ENCODE measurements at regions not wholly inside any gene's neighbourhood (a gene's known extent, or its start where the extent isn't known, plus 50 kb on each side); places are given as distances from the start of the nearest gene placed in this dataset.
"Not testable (repeated sequence)": the region's sequence is repeated elsewhere in the genome, so short reads cannot be mapped to it uniquely, and the experiment has no call there.

DNA sequence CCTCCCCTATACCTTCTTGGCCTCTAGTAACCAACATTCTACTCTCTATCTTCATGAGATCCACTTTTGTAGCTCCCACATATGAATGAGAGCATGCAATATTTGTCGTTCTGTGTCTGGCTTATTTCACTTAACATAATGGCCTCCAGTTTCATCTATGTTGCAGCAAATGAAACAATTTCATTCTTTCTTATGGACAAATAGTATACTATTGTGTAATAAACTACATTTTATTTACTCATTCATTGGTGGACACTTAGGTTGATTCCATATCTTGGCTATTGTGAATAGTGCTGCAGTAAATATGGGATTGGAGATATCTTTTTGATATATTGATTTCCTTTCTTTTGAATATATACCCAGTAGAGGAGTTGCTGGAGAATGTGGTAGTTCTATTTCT, 151.1 kb downstream of the JRKL start:
- Histone ChIP-seq H3K9me3 (no peaks in the 10 kb centered on the region), H3K27me3 (replicated peaks in 1 of 7) (peaks cover 0 to 13% (median 0%) of the 10 kb centered on the region in 7 donors), H3K27ac (no peak overlapping the region), H3K36me3 (no peaks in the 10 kb centered on the region), H3K4me1 (no peaks in the 10 kb centered on the region), H3K4me3 (no peak overlapping the region)
- no peak for DNase-seq
- 89 to 98% (median 93%) methylated on average over 1 of the region's 1 CpG for WGBS, 5 donors
- intact Hi-C loops (cut with DNase I; ENCODE audit: low total_unique reads), result no loop called here
- TF ChIP-seq POLR2A (IDR thresholded peaks at IDR 0.05), result no peak
- no peak for TF ChIP-seq CTCF (IDR thresholded peaks at IDR 0.05 in 8 of 11, conservative IDR thresholded peaks at IDR 0.05 in 3 of 11)
- no peak for TF ChIP-seq POLR2AphosphoS5 (IDR thresholded peaks at IDR 0.05)

GRCh38 chr11:96543177-96543576, 153.4 kb downstream of the JRKL start:
- TF ChIP-seq POLR2AphosphoS5 (IDR thresholded peaks at IDR 0.05) (no peak), CTCF (IDR thresholded peaks at IDR 0.05 in 8 of 11, conservative IDR thresholded peaks at IDR 0.05 in 3 of 11) (no peak), POLR2A (IDR thresholded peaks at IDR 0.05) (no peak)
- no peaks in the 10 kb centered on the region for H3K4me1 ChIP-seq
- H3K9me3 ChIP-seq, result no peaks in the 10 kb centered on the region
- H3K36me3 ChIP-seq, result no peaks in the 10 kb centered on the region
- DNase-seq, result no peak
- peaks cover 0 to 13% (median 0%) of the 10 kb centered on the region in 7 donors for H3K27me3 ChIP-seq (replicated peaks in 1 of 7)
- WGBS, 5 donors, result 79 to 88% (median 82%) methylated on average over 3 of the region's 3 CpGs
- H3K4me3 ChIP-seq, result no peak overlapping the region
- H3K27ac ChIP-seq, result no peak overlapping the region
- intact Hi-C loops (cut with DNase I; ENCODE audit: low total_unique reads), result no loop called here

DNA sequence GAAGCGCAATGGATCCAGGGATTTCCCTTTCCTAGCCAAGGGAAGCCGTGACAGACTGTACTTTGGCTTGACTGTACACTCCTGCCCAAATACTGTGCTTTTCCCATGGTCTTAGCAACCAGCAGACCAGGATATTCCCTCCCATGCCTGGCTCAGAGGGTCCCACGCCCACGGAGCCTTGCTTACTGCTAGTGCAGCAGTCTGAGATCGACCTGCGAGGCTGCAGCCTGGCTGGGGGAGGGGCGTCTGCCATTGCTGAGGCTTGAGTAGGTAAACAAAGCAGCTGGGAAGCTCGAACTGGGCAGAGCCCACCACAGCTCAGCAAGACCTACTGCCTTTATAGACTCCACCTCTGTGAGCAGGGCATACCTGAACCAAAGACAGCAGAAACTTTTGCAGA, 155.4 kb downstream of the JRKL start:
- H3K36me3 ChIP-seq; intact Hi-C loops (cut with DNase I; ENCODE audit: low total_unique reads); H3K4me3 ChIP-seq; H3K4me1 ChIP-seq; H3K27ac ChIP-seq; H3K9me3 ChIP-seq: not testable (repeated sequence)
- peaks cover 0 to 13% (median 0%) of the 10 kb centered on the region in 7 donors for H3K27me3 ChIP-seq (replicated peaks in 1 of 7)
- 69 to 88% (median 82%) methylated on average over 6 to 8 of the region's 8 CpGs for WGBS, 5 donors
- peak; percentile 64 for DNase-seq

GRCh38 chr11:96551136-96551535, 161.3 kb downstream of the JRKL start:
- WGBS, 5 donors, result 82 to 94% (median 90%) methylated on average over 5 of the region's 5 CpGs
- H3K4me1 ChIP-seq, result no peaks in the 10 kb centered on the region
- no peaks in the 10 kb centered on the region for H3K27me3 ChIP-seq (replicated peaks in 1 of 7)
- intact Hi-C loops (cut with DNase I; ENCODE audit: low total_unique reads), result no loop called here
- H3K4me3 ChIP-seq, result no peak overlapping the region
- TF ChIP-seq CTCF (IDR thresholded peaks at IDR 0.05 in 8 of 11, conservative IDR thresholded peaks at IDR 0.05 in 3 of 11), result no peak
- TF ChIP-seq POLR2A (IDR thresholded peaks at IDR 0.05), result no peak
- no peak for TF ChIP-seq POLR2AphosphoS5 (IDR thresholded peaks at IDR 0.05)
- H3K9me3 ChIP-seq, result no peaks in the 10 kb centered on the region
- H3K36me3 ChIP-seq, result no peaks in the 10 kb centered on the region
- H3K27ac ChIP-seq, result no peak overlapping the region
- no peak for DNase-seq

- no peak for DNase-seq
- TF ChIP-seq POLR2A (IDR thresholded peaks at IDR 0.05) (no peak), POLR2AphosphoS5 (IDR thresholded peaks at IDR 0.05) (no peak), CTCF (IDR thresholded peaks at IDR 0.05 in 8 of 11, conservative IDR thresholded peaks at IDR 0.05 in 3 of 11) (no peak)
- intact Hi-C loops (cut with DNase I; ENCODE audit: low total_unique reads), result no loop called here
Measured at GRCh38 chr11:96554236-96554820, 164.5 kb downstream of the JRKL start.

DNA sequence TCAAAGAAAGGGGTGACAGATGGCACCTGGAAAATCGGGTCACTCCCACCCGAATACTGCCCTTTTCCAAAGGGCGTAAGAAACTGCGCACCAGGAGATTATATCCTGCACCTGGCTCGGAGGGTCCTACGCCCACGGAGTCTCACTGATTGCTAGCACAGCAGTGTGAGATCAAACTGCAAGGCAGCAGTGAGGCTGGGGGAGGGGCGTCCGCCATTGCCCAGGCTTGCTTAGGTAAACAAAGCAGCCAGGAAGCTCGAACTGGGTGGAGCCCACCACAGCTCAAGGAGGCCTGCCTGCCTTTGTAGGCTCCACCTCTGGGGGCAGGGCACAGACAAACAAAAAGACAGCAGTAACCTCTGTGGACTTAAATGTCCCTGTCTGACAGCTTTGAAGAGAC, 166.0 kb downstream of the JRKL start:
- 87 to 94% (median 92%) methylated on average over 9 to 10 of the region's 10 CpGs for WGBS, 5 donors
- H3K27ac ChIP-seq; H3K4me3 ChIP-seq; H3K4me1 ChIP-seq; DNase-seq; H3K9me3 ChIP-seq; H3K27me3 ChIP-seq (replicated peaks in 1 of 7); H3K36me3 ChIP-seq; intact Hi-C loops (cut with DNase I; ENCODE audit: low total_unique reads): not testable (repeated sequence)

More at GRCh38 chr11:96554236-96554820, 164.5 kb downstream of the JRKL start:
- Histone ChIP-seq H3K27ac (no peak overlapping the region), H3K9me3 (no peaks in the 10 kb centered on the region), H3K4me3 (no peak overlapping the region), H3K27me3 (replicated peaks in 1 of 7) (no peaks in the 10 kb centered on the region), H3K36me3 (no peaks in the 10 kb centered on the region), H3K4me1 (no peaks in the 10 kb centered on the region)
- 57 to 76% (median 67%) methylated on average over 5 of the region's 5 CpGs for WGBS, 5 donors

GRCh38 chr11:96560727-96561126, 170.9 kb downstream of the JRKL start:
- intact Hi-C loops (cut with DNase I; ENCODE audit: low total_unique reads); H3K4me1 ChIP-seq; H3K4me3 ChIP-seq; H3K27ac ChIP-seq; DNase-seq; H3K27me3 ChIP-seq (replicated peaks in 1 of 7); H3K36me3 ChIP-seq: not testable (repeated sequence)
- H3K9me3 ChIP-seq, result peaks cover 0 to 11% (median 7%) of the 10 kb centered on the region in 8 donors
- 90 to 95% (median 93%) methylated on average over 3 of the region's 3 CpGs for WGBS, 5 donors
